DMS53 (cell line): ENCODE measurements at regions not wholly inside any gene's neighbourhood (a gene's known extent, or its start where the extent isn't known, plus 50 kb on each side); places are given as distances from the start of the nearest gene placed in this dataset.

Experiments used
- DNase-seq: peaks from one replicate; lab custom pipeline; 2025; lab: John Stamatoyannopoulos, UW

- peak; percentile 84 for DNase-seq
Measured at GRCh38 chr6:26215585-26216358, 128.5 kb downstream of the HFE start.

- peak; percentile 98 for DNase-seq
Measured at GRCh38 chr6:26216359-26216885, 129.2 kb downstream of the HFE start.

- DNase-seq, result peak; percentile 96
Measured at GRCh38 chr6:26216886-26217713, 129.9 kb downstream of the HFE start.

GRCh38 chr6:26217714-26218075 lies 130.5 kb downstream of the HFE start:
- DNase-seq, result peak; percentile 65

- DNase-seq, result no peak
Measured at GRCh38 chr6:26218824-26219223, 131.6 kb downstream of the HFE start.

GRCh38 chr6:26220145-26220970 lies 133.1 kb downstream of the HFE start:
- DNase-seq, result no peak

GRCh38 chr6:26221186-26221585 lies 134.0 kb downstream of the HFE start:
- DNase-seq, result no peak

- no peak for DNase-seq
Measured at GRCh38 chr6:26222571-26222970, 135.3 kb downstream of the HFE start.

GRCh38 chr6:26223228-26223627 lies 136.0 kb downstream of the HFE start:
- DNase-seq, result peak; percentile 51

GRCh38 chr6:26223650-26224546 lies 136.7 kb downstream of the HFE start:
- peak; percentile 86 for DNase-seq

- DNase-seq, result no peak
Measured at GRCh38 chr6:26224547-26224912, 137.3 kb downstream of the HFE start.

- no peak for DNase-seq
Measured at GRCh38 chr6:26224940-26225847, 138.0 kb downstream of the HFE start.

GRCh38 chr6:26225848-26226578 lies 138.8 kb downstream of the HFE start:
- DNase-seq, result no peak

GRCh38 chr6:26226579-26226967 lies 138.4 kb upstream of the BTN3A2 start:
- DNase-seq, result no peak

- no peak for DNase-seq
Measured at GRCh38 chr6:26230351-26230750, 134.6 kb upstream of the BTN3A2 start.

GRCh38 chr6:26231006-26231587 lies 133.9 kb upstream of the BTN3A2 start:
- no peak for DNase-seq

- DNase-seq, result no peak
Measured at GRCh38 chr6:26232306-26232939, 132.6 kb upstream of the BTN3A2 start.

- DNase-seq, result peak; percentile 68
Measured at GRCh38 chr6:26232940-26233648, 131.9 kb upstream of the BTN3A2 start.
